ENCODE measurements at regions not wholly inside any gene's neighbourhood (a gene's known extent, or its start where the extent isn't known, plus 50 kb on each side); places are given as distances from the start of the nearest gene placed in this dataset.
"Not testable (repeated sequence)": the region's sequence is repeated elsewhere in the genome, so short reads cannot be mapped to it uniquely, and the experiment has no call there.

GRCh38 chr10:8173866-8174243, 119.4 kb downstream of the GATA3 start:
- no peak for DNase-seq

- DNase-seq, result no peak
Measured at GRCh38 chr10:8174762-8175161, 120.3 kb downstream of the GATA3 start.

- DNase-seq, result not testable (repeated sequence)
Measured at GRCh38 chr10:8177526-8177925, 123.0 kb downstream of the GATA3 start.

- DNase-seq, result not testable (repeated sequence)
Measured at GRCh38 chr10:8179773-8180172, 125.3 kb downstream of the GATA3 start.

GRCh38 chr10:8180360-8181109, 126.0 kb downstream of the GATA3 start:
- DNase-seq, result no peak

GRCh38 chr10:8181496-8182157, 127.1 kb downstream of the GATA3 start:
- no peak for DNase-seq

DNA sequence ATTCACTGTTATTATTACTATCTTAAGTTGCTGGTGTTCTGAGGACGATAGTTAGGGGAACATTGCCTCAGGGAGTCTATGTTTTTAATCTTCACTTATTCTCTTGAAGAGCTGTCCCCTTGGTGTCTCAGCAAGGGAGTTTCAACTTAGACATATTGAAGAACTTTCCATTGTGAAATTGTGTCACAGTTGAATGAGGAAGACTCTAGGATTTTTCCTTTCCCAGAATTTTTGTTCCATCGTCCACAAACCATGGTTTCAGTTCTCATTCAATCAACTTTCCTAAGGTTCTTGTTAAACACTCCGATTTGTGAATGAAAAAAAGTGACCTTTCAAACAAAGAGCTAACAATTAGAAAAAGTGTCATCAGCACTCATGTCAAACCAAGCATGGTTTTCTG, 128.3 kb downstream of the GATA3 start:
- no peak for DNase-seq

- no peak for DNase-seq
Measured at GRCh38 chr10:8183241-8183704, 128.8 kb downstream of the GATA3 start.

DNA sequence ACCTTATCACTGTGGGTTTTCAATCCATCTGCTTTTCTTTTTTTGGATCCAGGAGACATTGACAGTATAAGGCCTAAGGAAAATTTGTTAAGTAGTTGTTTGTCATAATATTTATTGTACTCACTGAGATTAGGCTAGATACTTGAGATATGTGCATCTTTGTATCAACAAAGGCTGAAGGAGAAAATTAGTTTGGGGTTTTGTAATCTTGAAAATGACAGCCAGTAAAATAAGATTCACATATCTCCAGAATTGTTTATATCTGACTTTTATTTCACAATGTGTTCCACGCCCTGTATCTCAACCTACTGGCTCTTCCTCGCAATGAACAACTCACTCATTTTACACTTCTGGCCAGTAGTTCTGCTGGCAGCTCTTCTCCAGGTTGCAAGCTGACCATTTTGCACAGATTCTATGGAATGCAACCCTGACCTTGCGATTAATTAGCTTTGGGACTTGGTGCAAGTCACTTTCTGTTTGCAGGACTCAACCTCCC, 132.7 kb downstream of the GATA3 start:
- DNase-seq, result no peak

DNA sequence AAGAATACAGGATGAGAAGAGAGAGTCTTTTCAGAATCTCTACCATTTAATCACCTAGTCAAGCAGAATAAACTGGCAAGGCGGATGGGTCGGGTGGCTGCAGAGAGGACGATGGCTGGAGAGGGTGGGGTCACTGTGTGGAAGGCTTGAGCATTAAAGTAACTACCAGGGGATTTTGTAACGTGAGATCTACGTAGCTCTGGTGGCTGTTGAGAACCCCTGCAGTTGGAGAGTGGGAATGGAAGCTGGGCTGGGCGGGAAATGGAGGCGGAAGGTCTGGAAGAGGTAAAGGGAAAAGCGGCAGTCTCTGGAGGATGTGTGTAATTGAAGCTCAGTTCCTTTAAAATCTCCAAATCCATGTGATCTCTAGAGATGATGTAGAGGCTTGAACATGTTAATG, 135.0 kb downstream of the GATA3 start:
- DNase-seq, result no peak

DNA sequence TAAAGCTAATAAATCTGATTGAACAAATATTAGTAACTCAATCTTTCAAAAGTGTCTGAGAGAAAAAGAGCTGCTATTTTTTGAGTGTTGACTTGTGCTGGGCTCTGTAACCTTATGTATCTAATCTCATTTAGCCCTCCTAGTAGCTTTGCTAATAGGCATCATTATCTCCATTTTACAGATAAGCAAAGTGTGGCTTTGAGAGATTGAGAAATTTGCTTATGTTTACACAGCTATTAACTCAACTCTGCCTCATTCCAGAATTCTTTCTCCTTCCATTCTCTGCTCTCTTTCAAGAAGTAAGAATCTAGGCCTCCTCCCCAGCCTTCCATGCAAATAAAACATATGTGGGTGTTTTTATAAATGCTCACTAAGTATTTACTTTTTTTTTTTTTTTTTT, 137.8 kb downstream of the GATA3 start:
- DNase-seq, result no peak

DNA sequence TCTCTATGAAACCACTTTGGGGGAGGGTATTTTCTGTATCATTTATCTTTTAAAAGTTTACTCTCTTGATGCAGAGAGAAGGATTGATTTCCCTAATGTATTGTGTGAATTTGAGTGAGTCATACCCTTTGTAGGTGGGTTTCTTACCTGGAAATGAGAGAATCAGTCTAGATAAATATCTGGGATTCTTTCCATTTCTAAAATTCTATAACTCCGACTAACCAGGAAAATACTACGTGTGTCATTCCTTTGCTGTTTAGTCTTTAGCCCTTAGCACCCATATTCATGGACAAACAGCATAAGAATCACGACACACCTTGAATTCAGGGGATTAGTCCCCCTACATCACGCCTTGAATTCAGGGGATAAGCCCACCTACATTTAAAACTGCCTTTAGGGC, 139.1 kb downstream of the GATA3 start:
- DNase-seq, result no peak

DNA sequence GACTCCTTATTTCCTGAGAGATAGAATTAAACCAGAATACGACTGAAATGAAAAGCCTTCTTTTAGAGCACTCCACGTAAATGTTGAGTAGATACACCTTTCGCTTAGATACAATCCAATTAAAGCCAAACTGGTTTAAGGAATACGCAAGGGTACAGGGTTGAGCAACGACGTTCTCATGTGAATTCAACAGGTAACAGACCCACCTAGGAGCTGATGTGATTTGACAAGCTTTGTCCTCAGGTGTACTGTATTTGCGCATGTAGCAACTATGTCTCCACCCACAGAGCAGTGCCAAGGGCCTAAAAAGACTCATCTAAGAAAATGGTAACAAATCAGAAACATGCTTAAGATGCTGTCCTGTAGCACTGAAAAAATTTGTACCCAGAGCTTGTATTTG, 139.6 kb downstream of the GATA3 start:
- no peak for DNase-seq

DNA sequence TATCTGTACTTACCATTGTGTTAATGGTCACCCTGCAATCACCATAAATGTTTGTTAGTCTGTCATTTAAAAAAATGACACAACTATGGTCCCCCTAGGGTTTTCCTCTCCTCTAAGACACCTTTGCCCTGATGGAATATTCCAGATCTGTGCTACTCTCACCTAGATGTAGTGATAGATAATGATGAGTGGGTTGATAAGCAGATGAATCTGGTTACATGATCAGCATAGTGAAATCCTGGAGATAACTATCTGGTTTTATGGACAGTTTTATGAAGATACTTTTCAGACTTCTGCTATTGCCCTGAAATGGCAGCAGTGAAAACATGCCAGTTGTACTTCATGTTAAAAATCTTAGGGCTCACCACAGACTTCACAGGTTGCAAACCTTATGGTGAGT, 152.4 kb downstream of the GATA3 start:
- no peak for DNase-seq

DNA sequence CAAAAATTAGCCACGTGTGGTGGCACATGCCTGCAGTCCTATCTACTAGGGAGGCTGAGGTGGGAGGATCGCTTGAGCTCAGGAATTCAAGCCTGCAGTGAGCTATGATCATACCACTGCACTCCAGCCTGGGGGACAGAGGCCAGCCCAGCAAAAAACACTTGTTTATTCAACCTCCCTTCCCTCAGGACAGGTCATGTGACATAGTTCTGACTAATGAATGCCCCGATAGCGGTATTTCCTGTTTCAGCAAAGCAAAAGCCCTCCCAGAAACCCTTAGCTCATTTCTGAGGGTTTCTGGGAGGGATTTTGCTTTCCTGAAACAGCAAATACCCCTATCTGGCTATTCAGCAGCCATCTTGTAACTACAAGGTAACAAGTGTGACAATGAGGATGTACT, 157.1 kb downstream of the GATA3 start:
- no peak for DNase-seq

GRCh38 chr10:8213735-8214134, 159.2 kb downstream of the GATA3 start:
- DNase-seq, result no peak

GRCh38 chr10:8214587-8214986, 160.1 kb downstream of the GATA3 start:
- DNase-seq, result no peak

GRCh38 chr10:8216893-8217292, 162.4 kb downstream of the GATA3 start:
- DNase-seq, result no peak

DNA sequence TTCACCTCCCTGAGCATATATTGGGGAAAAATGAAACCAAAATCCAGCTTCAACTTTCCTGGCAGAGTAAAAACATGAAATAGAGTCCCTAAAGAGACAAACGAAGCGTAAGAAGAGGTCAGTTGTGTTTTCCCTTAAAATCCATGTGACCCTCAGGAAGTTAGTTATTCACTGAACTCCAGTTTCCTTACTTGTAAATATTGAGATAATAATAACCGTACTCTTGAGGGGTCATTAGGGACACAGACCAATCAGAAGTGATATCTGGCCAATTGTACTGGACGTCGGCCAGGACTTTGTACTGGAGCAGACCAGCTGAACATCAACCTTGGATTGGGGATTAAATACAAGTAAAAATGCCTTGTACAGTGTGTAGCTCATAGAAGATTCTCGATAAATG, 167.0 kb downstream of the GATA3 start:
- peak; percentile 43 for DNase-seq

DNA sequence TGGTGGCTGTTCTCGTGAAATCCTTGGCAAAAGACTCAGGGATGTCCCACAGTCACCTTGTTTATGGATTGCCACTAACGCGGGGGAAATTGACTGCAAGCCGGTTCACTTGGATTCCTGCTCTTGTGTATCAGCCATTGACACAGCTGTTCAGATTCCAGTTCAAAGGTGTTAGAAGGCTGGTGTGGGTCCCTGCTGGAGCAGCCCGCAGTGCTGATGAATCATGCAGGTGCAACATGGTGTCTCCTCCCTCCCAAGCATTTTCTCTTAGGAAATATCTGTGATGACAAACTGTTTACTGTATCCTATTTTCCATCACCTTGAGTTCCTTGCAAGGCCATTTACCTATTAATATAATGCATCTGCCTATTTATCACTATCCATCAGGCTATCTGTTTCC, 170.1 kb downstream of the GATA3 start:
- DNase-seq, result no peak

GRCh38 chr10:8225187-8225586, 170.7 kb downstream of the GATA3 start:
- DNase-seq, result no peak

- DNase-seq, result no peak
Measured at GRCh38 chr10:8227246-8227645, 172.8 kb downstream of the GATA3 start.

- no peak for DNase-seq
Measured at GRCh38 chr10:8229153-8229552, 174.7 kb downstream of the GATA3 start.

DNA sequence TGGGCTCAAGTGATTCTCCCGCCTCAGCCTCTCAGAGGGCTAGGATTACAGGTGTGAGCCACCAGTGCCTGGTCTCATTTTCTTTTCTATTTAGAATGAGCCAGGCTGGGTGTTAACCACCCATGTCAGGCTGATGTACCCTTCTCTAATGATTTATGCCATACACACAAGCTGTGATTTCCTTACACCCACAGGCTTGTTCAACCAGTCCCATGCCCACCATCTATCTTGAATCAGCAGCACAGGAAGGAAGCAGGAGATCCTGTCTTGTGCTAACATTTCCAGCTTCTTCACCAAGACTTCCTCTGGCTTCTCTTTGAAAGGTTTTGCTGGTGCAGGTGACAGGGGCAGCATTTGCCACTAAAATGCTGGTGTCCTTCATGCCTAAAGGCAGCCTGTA, 176.4 kb downstream of the GATA3 start:
- no peak for DNase-seq
